HepG2 (cell line): ENCODE measurements at regions not wholly inside any gene's neighbourhood (a gene's known extent, or its start where the extent isn't known, plus 50 kb on each side); places are given as distances from the start of the nearest gene placed in this dataset.

Experiments
- PPARG ChIP-seq: conservative IDR thresholded peaks from 2 replicates; pipeline ENCODE4 v1.6.1; 2016; ENCODE audit warnings: missing biosample characterization, missing genetic modification reagents
- SP1 ChIP-seq, 2 experiments: fragments of 450-650 bp in 1 of 2; sonication (generic) in 1 of 2; formaldehyde crosslinking in 1 of 2; IDR thresholded peaks; 2 replicates each; pipeline versions ENCODE4 v1.4.0 to v1.6.1; 2016 to 2020; ENCODE audit warnings: missing genetic modification reagents in 1 of 2
- TF ChIP-seq, protein P1 (sequence below): sonication (generic); formaldehyde crosslinking; IDR thresholded peaks from 2 replicates; pipeline ENCODE4 v1.4.0; 2020; ENCODE audit warnings: mild to moderate bottlenecking, missing genetic modification reagents

- no peak for TF ChIP-seq SP1 (IDR thresholded peaks at IDR 0.05)
- no peak for TF ChIP-seq SP1 (CRISPR knock-in tag; IDR thresholded peaks at IDR 0.05)
- TF ChIP-seq PPARG: no peak
- TF ChIP-seq, protein P1, sequence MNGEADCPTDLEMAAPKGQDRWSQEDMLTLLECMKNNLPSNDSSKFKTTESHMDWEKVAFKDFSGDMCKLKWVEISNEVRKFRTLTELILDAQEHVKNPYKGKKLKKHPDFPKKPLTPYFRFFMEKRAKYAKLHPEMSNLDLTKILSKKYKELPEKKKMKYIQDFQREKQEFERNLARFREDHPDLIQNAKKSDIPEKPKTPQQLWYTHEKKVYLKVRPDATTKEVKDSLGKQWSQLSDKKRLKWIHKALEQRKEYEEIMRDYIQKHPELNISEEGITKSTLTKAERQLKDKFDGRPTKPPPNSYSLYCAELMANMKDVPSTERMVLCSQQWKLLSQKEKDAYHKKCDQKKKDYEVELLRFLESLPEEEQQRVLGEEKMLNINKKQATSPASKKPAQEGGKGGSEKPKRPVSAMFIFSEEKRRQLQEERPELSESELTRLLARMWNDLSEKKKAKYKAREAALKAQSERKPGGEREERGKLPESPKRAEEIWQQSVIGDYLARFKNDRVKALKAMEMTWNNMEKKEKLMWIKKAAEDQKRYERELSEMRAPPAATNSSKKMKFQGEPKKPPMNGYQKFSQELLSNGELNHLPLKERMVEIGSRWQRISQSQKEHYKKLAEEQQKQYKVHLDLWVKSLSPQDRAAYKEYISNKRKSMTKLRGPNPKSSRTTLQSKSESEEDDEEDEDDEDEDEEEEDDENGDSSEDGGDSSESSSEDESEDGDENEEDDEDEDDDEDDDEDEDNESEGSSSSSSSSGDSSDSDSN (CRISPR knock-in tag): no peak
These were observed 414.4 kb upstream of the ALCAM start for GRCh38 chr3:104952146-104952972.
